GM19099 (cell line): ENCODE measurements at regions not wholly inside any gene's neighbourhood (a gene's known extent, or its start where the extent isn't known, plus 50 kb on each side); places are given as distances from the start of the nearest gene placed in this dataset.

Experiments
- POLR2A ChIP-seq: IDR thresholded peaks from 3 replicates; pipeline ENCODE4 v1.6.1; 2011; ENCODE audit warnings: low read depth; ENCODE audit not compliant: insufficient read length; ENCODE audit errors: extremely low read depth

DNA sequence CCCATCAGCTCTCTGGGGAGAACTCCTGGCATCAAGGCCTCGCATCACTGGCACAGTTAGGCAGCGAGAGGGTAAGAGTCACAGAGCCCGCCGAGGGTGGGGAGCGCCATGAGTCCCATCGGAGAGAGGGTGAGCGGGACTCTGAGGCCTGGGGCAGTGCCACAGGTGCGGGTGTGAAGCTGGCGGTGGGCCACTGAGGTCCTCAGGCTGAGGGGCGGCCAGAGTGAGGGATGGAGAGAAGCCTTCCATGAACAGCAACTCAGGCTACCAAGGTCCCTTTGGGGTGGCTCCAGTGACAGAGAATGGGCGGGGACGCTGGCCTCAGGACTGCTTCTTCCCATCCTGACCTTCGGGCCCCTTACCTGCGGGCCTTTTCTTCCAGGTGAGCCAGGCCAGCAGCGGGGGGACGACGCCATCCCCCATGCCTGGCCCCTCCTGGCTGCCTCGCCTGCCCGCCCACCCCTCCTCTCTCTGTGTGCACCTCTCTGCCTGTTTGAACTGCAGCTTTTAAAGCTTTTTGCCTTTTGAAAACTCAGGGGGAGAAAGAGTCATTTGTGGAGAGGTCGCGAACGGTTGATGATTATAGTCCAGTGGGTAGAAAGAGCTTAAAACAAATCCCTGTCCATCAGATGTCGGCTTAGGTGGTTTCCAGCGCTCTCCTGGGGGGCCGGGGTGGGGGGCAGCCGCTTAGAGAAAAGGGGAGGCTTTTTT is 149.3 kb upstream of the GSE1 start:
- TF ChIP-seq POLR2A, result no peak

DNA sequence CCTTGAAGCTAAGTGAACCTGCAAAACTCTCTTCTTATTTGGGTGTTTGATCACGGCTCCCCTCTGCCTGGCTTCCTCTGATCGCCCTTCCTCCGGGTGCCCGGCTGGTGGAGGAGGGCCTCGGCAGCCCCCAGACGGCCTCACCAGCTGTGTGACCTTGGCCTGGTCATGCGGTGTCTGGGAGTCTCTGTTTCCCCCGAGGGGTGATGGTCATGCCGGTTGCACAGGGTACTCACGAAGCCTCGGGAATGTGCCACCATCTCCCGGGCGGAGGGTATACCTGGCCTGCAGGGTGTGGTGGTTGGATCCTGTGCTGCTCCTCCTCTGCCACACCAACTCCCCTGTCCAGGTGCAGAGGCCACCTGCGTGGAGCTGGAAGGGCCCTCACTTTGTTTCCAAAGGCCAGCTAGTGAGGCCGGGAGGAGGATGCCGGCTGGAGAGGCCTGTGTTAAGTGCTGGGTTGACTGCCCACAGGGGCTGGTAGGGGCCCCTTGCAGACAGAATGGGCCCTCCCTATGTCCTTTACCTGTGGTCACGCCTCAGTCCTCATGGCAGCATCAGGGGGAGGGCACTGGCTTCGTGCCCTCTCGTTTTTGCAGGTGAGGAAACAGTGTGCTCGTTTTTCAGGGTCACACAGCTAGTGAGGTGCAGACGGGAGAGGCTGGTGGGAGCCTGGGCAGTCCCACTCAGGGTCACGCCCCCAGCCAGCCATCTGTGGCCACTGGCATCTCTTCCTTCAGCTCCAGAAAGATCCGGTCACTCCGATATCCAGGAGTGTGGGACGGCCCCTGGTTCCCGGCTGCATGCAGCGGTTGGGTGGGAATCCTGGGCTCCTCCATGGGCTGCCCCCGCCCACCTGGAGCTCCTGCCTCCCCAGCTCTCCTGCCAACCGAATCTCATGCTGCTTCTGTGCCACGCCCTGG is 148.5 kb upstream of the GSE1 start:
- TF ChIP-seq POLR2A, result no peak

DNA sequence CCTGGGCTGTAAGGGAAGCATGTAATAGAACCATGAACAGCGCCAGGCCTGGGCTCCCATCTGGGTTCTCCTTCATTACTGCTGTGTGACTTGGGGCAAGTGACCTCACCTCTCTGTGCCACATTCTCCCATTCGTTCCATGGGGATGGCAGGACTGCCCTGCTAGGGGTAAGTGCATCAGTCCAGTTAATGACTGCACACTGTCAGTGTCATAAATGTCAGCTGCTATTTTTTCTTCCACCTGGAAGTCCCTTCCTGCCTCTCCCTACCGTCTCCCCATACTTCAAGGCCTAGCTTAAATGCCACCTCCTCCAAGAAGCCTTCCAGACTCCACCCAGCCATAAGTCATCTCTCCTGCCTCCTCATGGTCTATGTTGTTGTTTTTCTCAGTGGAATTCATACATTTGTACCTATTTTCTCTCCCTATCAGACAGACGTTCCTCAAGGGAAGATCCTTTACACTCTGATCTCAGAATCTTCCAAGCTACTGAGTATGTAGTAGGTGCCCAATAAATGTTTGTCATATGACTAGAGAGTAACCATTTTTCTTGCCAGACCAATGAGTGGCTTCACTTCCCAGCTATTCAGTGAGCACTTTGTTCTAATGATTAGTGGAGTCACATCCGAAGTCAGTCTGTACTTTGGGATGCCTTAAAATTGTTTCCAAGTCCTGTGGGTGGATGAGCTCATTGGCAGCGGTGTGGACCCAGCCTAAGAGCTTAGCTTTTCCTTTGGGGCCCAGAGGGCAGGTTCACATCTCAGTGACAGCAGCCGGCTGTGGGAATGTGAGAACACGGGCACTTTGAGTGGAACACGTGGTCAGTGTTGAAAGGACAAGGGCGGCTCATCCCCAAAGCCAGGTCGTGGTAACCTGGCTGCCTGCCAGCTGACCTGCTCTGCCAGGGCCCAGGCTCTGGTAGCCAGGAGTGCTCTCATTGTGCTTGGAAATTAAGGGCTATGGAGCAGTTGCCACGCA is 147.5 kb upstream of the GSE1 start:
- TF ChIP-seq POLR2A, result no peak

- no peak for TF ChIP-seq POLR2A
These were observed 146.8 kb upstream of the GSE1 start for GRCh38 chr16:85466304-85466700.

GRCh38 chr16:85466989-85467388 is 146.1 kb upstream of the GSE1 start:
- no peak for TF ChIP-seq POLR2A

DNA sequence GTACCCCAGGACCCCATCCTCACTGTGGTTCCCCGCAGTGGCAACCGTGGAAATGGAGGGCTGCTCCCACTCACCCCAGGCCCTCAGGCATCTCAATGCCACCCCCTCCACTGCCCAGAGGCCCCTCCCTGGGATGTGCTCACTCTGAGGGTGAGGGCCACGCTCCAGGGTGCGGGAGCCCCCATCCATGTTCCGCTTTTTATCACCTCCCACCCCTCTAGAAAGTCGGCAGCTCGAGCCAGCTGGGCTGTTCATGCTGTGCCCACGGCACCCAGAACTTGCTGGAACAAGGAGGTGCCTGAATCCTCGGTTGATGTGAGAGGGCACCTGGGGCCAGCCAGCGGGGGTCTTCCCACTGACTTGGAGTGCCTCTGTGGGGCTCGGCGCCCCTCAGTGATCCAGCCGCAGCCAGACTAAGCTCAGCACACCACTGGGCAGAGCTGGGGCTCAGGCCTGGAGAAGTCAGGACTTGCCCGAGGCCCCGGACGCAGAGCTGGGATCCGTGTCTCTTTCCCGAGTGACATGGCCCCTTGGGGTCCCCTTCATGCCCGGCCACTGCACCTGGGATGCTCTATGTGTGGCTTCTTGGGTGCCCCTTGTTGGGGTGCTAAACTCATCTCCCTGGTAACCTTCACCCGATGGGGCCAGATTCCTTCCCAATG is 143.1 kb upstream of the GSE1 start:
- no peak for TF ChIP-seq POLR2A

- no peak for TF ChIP-seq POLR2A
These were observed 142.2 kb upstream of the GSE1 start for GRCh38 chr16:85470873-85471272.

GRCh38 chr16:85471469-85472431 is 141.4 kb upstream of the GSE1 start:
- no peak for TF ChIP-seq POLR2A

DNA sequence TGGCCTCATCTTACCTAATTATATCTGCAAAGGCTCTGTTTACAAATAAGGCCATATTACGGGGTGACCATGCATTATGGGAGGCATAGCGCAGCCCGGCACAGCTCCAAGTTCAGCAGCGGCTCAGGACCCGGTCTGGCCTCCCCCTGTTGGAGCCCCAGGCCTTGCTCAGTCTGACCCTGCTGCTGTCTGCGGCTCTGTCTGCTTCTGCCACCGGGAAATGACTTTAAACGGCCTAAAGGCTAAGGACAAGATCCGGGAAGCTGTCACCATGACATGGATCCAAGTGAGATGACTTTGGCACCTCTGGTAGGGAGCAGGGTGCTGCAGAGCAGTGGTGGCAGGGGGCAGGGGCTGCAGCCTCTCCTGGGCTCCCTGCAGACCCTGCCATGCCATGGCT is 140.6 kb upstream of the GSE1 start:
- no peak for TF ChIP-seq POLR2A

DNA sequence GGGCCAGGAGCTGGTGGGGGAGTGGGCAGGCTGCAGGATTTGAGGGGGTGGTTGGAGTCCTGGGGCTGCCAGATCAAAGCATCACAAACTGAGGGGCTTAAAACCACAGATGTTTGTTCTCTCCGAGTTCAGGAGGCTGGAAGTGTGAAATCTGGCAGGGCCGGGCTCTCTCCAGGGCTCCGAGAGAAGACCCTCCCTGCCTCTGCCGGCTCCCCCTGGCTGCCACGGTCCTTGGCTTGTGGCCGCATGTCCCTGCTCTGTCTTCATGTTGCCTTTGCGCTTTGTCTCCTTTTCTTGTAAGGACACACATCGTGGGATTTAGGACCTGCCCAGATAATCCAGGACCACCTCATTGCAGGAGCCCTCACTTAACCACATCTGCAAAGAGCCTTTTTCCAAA is 139.8 kb upstream of the GSE1 start:
- no peak for TF ChIP-seq POLR2A

DNA sequence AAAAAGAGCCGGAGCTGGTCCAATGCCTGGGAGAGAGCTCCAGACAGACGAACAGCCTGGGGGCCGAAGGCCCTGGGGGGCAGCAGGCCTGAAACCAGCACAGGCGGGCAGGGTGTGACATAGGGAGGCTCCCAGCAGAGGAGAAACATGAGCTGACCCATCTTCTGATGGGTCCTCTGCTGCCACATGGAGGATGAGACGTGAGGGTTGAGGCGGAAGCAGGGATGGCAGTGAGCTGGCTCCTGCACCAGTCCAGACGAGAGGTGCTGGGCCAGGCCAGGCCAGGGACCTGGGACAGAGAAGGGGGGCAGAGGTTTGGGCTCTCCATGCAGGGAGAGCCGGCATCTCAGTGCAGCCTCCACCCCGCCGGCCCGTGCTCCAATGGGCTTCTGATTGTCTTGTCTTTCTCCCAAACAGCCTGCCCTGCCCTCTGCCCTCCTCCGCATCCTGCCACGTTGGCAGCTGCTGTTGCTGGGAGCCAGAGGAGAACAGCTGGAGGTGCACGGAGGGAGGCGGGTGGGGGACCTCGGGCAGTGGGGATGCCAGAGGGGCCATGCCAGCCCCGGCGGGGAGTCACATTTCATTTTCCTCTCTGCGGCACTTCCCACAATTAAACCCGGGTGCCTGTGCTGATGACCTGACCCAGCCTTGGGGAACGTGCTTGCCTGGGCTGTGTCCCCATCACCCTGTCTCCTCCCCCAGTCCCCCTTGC is 139.1 kb upstream of the GSE1 start:
- TF ChIP-seq POLR2A, result no peak

DNA sequence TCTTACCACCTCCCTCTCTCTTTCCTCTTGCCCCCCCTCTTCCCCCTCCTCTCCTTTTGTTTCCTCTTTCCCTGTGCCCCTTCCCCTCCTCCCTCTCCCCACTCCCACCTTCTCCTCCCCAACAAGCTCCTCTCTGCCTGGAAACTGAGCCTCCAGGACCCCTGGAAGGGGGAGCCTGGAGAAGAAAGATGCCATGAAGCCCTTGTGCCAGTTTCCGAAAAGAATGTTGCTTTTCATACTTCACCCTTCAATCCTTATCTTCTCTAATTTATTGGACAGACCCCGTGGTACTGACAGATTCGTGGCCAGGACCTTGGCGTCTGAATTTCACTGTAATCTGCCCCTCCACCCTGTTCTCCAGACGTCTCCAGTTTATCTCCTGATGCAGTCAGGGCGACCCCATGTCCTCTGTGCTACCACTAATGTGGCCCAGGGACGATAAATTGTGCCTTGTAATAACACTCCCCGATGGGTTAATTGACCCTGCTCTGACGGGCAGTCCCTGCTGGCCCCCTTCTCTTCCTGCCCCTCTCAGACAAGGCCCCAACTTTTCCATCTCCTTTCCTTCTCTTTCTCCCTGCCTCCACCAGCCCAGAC is 138.4 kb upstream of the GSE1 start:
- no peak for TF ChIP-seq POLR2A
